ENCODE measurements at regions not wholly inside any gene's neighbourhood (a gene's known extent, or its start where the extent isn't known, plus 50 kb on each side); places are given as distances from the start of the nearest gene placed in this dataset.

DNA sequence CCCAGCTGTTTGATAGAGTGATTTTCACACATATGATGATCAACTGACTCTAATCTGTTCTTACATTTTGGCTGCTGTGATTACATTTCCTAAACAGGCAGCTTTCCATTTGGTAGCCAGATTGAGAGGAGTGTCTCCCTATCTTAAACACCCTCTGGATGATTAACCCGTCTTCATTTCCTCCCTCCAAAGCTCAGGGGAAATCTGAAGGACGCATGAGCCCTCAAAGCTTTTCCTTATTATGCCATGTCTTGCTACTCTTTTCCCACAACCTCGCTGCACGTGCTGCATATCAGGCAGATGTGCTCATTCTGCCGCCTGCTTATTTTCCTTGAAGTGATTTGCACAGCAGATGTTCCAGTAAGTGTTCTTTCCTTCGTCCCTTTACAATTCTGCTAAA is 837.4 kb downstream of the LRRTM4 start:
- no peak overlapping the region for H3K18ac ChIP-seq (ENCODE audit: low read length)
- H2AFZ ChIP-seq (ENCODE audit: low read length), result no peak overlapping the region
- H4K8ac ChIP-seq (ENCODE audit: low read depth, low read length), result no peak overlapping the region
- H2BK15ac ChIP-seq (ENCODE audit: low read length), result no peak overlapping the region
- no peak overlapping the region for H4K91ac ChIP-seq (ENCODE audit: low read depth, low read length, poor library complexity)
- no peak overlapping the region for H2AK5ac ChIP-seq (ENCODE audit: low read depth, low read length)
- H3K4me1 ChIP-seq (ENCODE audit: control insufficient read depth in 2 of 2, insufficient read depth in 1 of 2, low read depth in 1 of 2, low read length in 2 of 2), result no peaks in the 10 kb centered on the region
- H3K36me3 ChIP-seq (replicated peaks in 1 of 2; ENCODE audit: control insufficient read depth in 2 of 2, insufficient read depth in 2 of 2, low read length in 2 of 2), result no peaks in the 10 kb centered on the region
- no peaks in the 10 kb centered on the region for H3K9me3 ChIP-seq (replicated peaks in 1 of 2; ENCODE audit: control insufficient read depth in 2 of 2, insufficient read depth in 1 of 2, low read depth in 1 of 2, low read length in 2 of 2)
- no peak overlapping the region for H3K4me3 ChIP-seq (ENCODE audit: low read length in 2 of 2)
- H3K27me3 ChIP-seq (ENCODE audit: control insufficient read depth in 3 of 3, insufficient read depth in 3 of 3, low read depth in 1 of 3, low read length in 3 of 3), result no peaks in the 10 kb centered on the region
- H2BK12ac ChIP-seq (ENCODE audit: low read length), result no peak overlapping the region
- H3K4ac ChIP-seq (ENCODE audit: low read length), result no peak overlapping the region
- no peak overlapping the region for H2BK5ac ChIP-seq (ENCODE audit: low read length)
- no peak overlapping the region for H3K23ac ChIP-seq (ENCODE audit: low read depth, low read length, poor library complexity)
- no peaks in the 10 kb centered on the region for H3K79me1 ChIP-seq (ENCODE audit: low read depth, low read length)
- WGBS, 2 donors (ENCODE audit: extremely low coverage in 2 of 2, insufficient read length in 2 of 2, insufficient replicate concordance in 1 of 2), result no CpG with 5 or more reads among the region's 6 CpGs
- no peak overlapping the region for H3K4me2 ChIP-seq (ENCODE audit: insufficient read depth, low read length, poor library complexity, severe bottlenecking)
- H3K14ac ChIP-seq (ENCODE audit: low read length), result no peak overlapping the region
- H3K9ac ChIP-seq (ENCODE audit: low read depth, low read length, poor library complexity), result no peak overlapping the region
- no peak overlapping the region for H3K27ac ChIP-seq (replicated peaks; ENCODE audit: low read length)
- H2BK120ac ChIP-seq (ENCODE audit: low read depth, low read length), result no peak overlapping the region
- no peak for DNase-seq (ENCODE audit: low spot score)

DNA sequence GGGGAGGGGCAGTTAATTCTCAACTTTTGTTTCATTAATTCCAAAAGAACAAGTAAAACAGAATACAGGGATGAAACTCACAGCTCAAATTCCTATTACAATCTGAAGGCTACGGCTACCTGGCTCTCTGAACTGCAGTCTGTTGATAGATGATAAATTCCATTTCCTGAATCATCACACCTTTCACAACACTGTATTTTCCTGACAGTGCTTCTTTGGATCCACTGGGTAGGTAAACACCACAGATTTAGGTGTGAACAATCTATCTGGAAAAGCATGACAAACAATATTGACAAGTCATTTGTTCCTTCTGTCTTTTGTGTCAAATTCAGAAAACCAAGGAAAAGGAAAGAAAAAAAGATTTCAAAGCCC is 843.2 kb downstream of the LRRTM4 start:
- Histone ChIP-seq H3K4me1 (ENCODE audit: control insufficient read depth in 2 of 2, insufficient read depth in 1 of 2, low read depth in 1 of 2, low read length in 2 of 2) (no peaks in the 10 kb centered on the region), H3K23ac (ENCODE audit: low read depth, low read length, poor library complexity) (no peak overlapping the region), H2AK5ac (ENCODE audit: low read depth, low read length) (no peak overlapping the region), H3K4me3 (ENCODE audit: low read length in 2 of 2) (no peak overlapping the region), H2BK12ac (ENCODE audit: low read length) (no peak overlapping the region), H4K91ac (ENCODE audit: low read depth, low read length, poor library complexity) (no peak overlapping the region), H3K14ac (ENCODE audit: low read length) (no peak overlapping the region), H3K18ac (ENCODE audit: low read length) (no peak overlapping the region), H2BK5ac (ENCODE audit: low read length) (no peak overlapping the region), H3K4ac (ENCODE audit: low read length) (no peak overlapping the region), H3K36me3 (replicated peaks in 1 of 2; ENCODE audit: control insufficient read depth in 2 of 2, insufficient read depth in 2 of 2, low read length in 2 of 2) (no peaks in the 10 kb centered on the region), H3K4me2 (ENCODE audit: insufficient read depth, low read length, poor library complexity, severe bottlenecking) (no peak overlapping the region), H2AFZ (ENCODE audit: low read length) (no peak overlapping the region), H3K27me3 (ENCODE audit: control insufficient read depth in 3 of 3, insufficient read depth in 3 of 3, low read depth in 1 of 3, low read length in 3 of 3) (no peaks in the 10 kb centered on the region), H4K8ac (ENCODE audit: low read depth, low read length) (no peak overlapping the region), H3K9me3 (replicated peaks in 1 of 2; ENCODE audit: control insufficient read depth in 2 of 2, insufficient read depth in 1 of 2, low read depth in 1 of 2, low read length in 2 of 2) (no peaks in the 10 kb centered on the region), H2BK120ac (ENCODE audit: low read depth, low read length) (no peak overlapping the region), H3K79me1 (ENCODE audit: low read depth, low read length) (no peaks in the 10 kb centered on the region), H2BK15ac (ENCODE audit: low read length) (no peak overlapping the region), H3K9ac (ENCODE audit: low read depth, low read length, poor library complexity) (no peak overlapping the region), H3K27ac (replicated peaks; ENCODE audit: low read length) (no peak overlapping the region)
- WGBS, 2 donors (ENCODE audit: extremely low coverage in 2 of 2, insufficient read length in 2 of 2, insufficient replicate concordance in 1 of 2), result no CpG with 5 or more reads among the region's 1 CpG
- no peak for DNase-seq (ENCODE audit: low spot score)

DNA sequence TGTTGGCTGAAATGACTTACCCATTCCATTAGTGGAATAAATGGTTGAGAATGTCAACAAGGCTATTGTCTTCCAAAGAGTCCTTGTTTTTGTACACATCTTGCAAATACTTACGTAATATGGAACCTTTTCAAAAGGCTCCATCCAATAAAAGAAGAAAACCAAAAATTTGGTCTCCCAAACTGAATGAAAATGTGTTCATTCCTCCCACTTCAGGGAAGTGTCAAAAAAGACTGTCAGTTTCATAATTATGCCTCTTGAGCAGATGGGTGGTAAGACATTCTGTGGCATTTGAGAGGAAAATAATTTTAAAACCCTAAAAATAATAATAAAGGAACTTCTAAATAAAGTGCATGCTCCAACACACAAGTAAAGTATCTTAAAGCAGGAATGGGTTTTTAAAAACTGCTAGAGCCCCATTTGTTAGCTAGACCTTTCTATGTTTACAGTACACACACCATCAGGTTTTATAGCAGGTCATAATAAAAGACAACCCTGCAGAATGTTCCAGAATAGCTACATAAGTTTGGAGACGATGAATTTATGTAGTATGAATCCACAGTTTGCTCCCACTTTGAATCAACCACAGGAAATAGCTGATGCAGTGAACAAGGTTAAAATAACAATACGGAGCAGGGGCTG is 843.7 kb downstream of the LRRTM4 start:
- H3K36me3 ChIP-seq (replicated peaks in 1 of 2; ENCODE audit: control insufficient read depth in 2 of 2, insufficient read depth in 2 of 2, low read length in 2 of 2), result no peaks in the 10 kb centered on the region
- no peaks in the 10 kb centered on the region for H3K27me3 ChIP-seq (ENCODE audit: control insufficient read depth in 3 of 3, insufficient read depth in 3 of 3, low read depth in 1 of 3, low read length in 3 of 3)
- H3K4ac ChIP-seq (ENCODE audit: low read length), result no peak overlapping the region
- WGBS, 2 donors (ENCODE audit: extremely low coverage in 2 of 2, insufficient read length in 2 of 2, insufficient replicate concordance in 1 of 2), result no CpG with 5 or more reads among the region's 3 CpGs
- no peak overlapping the region for H3K9ac ChIP-seq (ENCODE audit: low read depth, low read length, poor library complexity)
- H3K14ac ChIP-seq (ENCODE audit: low read length), result no peak overlapping the region
- no peak overlapping the region for H2BK15ac ChIP-seq (ENCODE audit: low read length)
- H4K8ac ChIP-seq (ENCODE audit: low read depth, low read length), result no peak overlapping the region
- H2BK12ac ChIP-seq (ENCODE audit: low read length), result no peak overlapping the region
- H2BK120ac ChIP-seq (ENCODE audit: low read depth, low read length), result no peak overlapping the region
- H3K27ac ChIP-seq (replicated peaks; ENCODE audit: low read length), result no peak overlapping the region
- H2BK5ac ChIP-seq (ENCODE audit: low read length), result no peak overlapping the region
- no peak overlapping the region for H3K4me3 ChIP-seq (ENCODE audit: low read length in 2 of 2)
- no peak for DNase-seq (ENCODE audit: low spot score)
- no peak overlapping the region for H3K23ac ChIP-seq (ENCODE audit: low read depth, low read length, poor library complexity)
- no peaks in the 10 kb centered on the region for H3K4me1 ChIP-seq (ENCODE audit: control insufficient read depth in 2 of 2, insufficient read depth in 1 of 2, low read depth in 1 of 2, low read length in 2 of 2)
- no peak overlapping the region for H3K18ac ChIP-seq (ENCODE audit: low read length)
- H3K9me3 ChIP-seq (replicated peaks in 1 of 2; ENCODE audit: control insufficient read depth in 2 of 2, insufficient read depth in 1 of 2, low read depth in 1 of 2, low read length in 2 of 2), result no peaks in the 10 kb centered on the region
- H4K91ac ChIP-seq (ENCODE audit: low read depth, low read length, poor library complexity), result no peak overlapping the region
- H2AFZ ChIP-seq (ENCODE audit: low read length), result no peak overlapping the region
- no peak overlapping the region for H3K4me2 ChIP-seq (ENCODE audit: insufficient read depth, low read length, poor library complexity, severe bottlenecking)
- no peaks in the 10 kb centered on the region for H3K79me1 ChIP-seq (ENCODE audit: low read depth, low read length)
- H2AK5ac ChIP-seq (ENCODE audit: low read depth, low read length), result no peak overlapping the region

DNA sequence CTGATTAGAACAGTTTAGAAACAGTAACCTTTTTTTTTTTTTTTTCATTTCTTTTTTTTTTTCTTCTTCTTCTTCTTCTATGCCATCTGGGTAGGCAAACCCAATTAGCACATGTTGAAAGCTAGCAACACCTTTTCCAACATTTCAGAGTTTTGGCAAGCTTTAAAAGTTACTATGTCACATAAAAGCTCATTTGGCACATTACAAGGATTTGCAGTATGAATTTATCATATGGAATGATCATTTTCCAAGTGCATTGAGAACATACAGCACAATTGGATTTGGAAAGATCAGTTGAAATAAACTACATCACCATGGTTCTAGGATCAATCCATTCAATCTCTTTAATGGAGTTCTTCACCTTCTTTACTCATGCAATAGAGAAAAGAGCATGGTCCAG is 847.0 kb downstream of the LRRTM4 start:
- no peak overlapping the region for H2BK5ac ChIP-seq (ENCODE audit: low read length)
- H2BK12ac ChIP-seq (ENCODE audit: low read length), result no peak overlapping the region
- no peak overlapping the region for H2AFZ ChIP-seq (ENCODE audit: low read length)
- no peak overlapping the region for H3K4me3 ChIP-seq (ENCODE audit: low read length in 2 of 2)
- no peak overlapping the region for H3K18ac ChIP-seq (ENCODE audit: low read length)
- DNase-seq (ENCODE audit: low spot score), result no peak
- H2BK15ac ChIP-seq (ENCODE audit: low read length), result no peak overlapping the region
- H3K9ac ChIP-seq (ENCODE audit: low read depth, low read length, poor library complexity), result no peak overlapping the region
- no peak overlapping the region for H3K4ac ChIP-seq (ENCODE audit: low read length)
- no peaks in the 10 kb centered on the region for H3K27me3 ChIP-seq (ENCODE audit: control insufficient read depth in 3 of 3, insufficient read depth in 3 of 3, low read depth in 1 of 3, low read length in 3 of 3)
- H3K4me1 ChIP-seq (ENCODE audit: control insufficient read depth in 2 of 2, insufficient read depth in 1 of 2, low read depth in 1 of 2, low read length in 2 of 2), result no peaks in the 10 kb centered on the region
- H4K8ac ChIP-seq (ENCODE audit: low read depth, low read length), result no peak overlapping the region
- no peak overlapping the region for H3K27ac ChIP-seq (replicated peaks; ENCODE audit: low read length)
- H3K4me2 ChIP-seq (ENCODE audit: insufficient read depth, low read length, poor library complexity, severe bottlenecking), result no peak overlapping the region
- no peaks in the 10 kb centered on the region for H3K79me1 ChIP-seq (ENCODE audit: low read depth, low read length)
- no peak overlapping the region for H4K91ac ChIP-seq (ENCODE audit: low read depth, low read length, poor library complexity)
- no peak overlapping the region for H3K14ac ChIP-seq (ENCODE audit: low read length)
- no peak overlapping the region for H2AK5ac ChIP-seq (ENCODE audit: low read depth, low read length)
- no peaks in the 10 kb centered on the region for H3K9me3 ChIP-seq (replicated peaks in 1 of 2; ENCODE audit: control insufficient read depth in 2 of 2, insufficient read depth in 1 of 2, low read depth in 1 of 2, low read length in 2 of 2)
- no peak overlapping the region for H3K23ac ChIP-seq (ENCODE audit: low read depth, low read length, poor library complexity)
- H3K36me3 ChIP-seq (replicated peaks in 1 of 2; ENCODE audit: control insufficient read depth in 2 of 2, insufficient read depth in 2 of 2, low read length in 2 of 2), result no peaks in the 10 kb centered on the region
- no peak overlapping the region for H2BK120ac ChIP-seq (ENCODE audit: low read depth, low read length)

Measured in neuronal stem cell (in vitro differentiated cells).